Stomach (tissue), 8 donors: ENCODE measurements at regions not wholly inside any gene's neighbourhood (a gene's known extent, or its start where the extent isn't known, plus 50 kb on each side); places are given as distances from the start of the nearest gene placed in this dataset.

Source experiments
- DNase-seq, 2 donors: peaks; one replicate each; pipeline versions ENCODE4 v3.0.0 to v3.0.0-alpha.2; 2013 to 2019
- H3K27ac ChIP-seq, 5 donors: fragments of 200-600 bp in 4 of 5; sonication (generic) in 4 of 5; one replicate each; pipeline ENCODE4 v1.5.1; 2013 to 2019; ENCODE audit warnings: mild to moderate bottlenecking in 1 of 5, moderate library complexity in 1 of 5
- H3K27me3 ChIP-seq, 3 donors: fragments of 200-600 bp; sonication (generic); one replicate each; pipeline ENCODE4 v1.5.1; 2017 to 2019; ENCODE audit warnings: mixed run types in 1 of 3
- H3K36me3 ChIP-seq, 4 donors: fragments of 200-600 bp; sonication (generic); 1 replicate in 3 of 4; 2 replicates in 1 of 4; pipeline ENCODE4 v1.5.1; 2016 to 2019
- H3K4me1 ChIP-seq, 4 donors: fragments of 200-600 bp; sonication (generic); one replicate each; pipeline ENCODE4 v1.5.1; 2016 to 2019
- H3K4me3 ChIP-seq, 4 donors: fragments of 200-600 bp; sonication (generic) in 3 of 4; one replicate each; pipeline ENCODE4 v1.5.1; 2016 to 2019; ENCODE audit warnings: mild to moderate bottlenecking in 1 of 4
- H3K9me3 ChIP-seq, 4 donors: fragments of 200-600 bp; sonication (generic); one replicate each; pipeline ENCODE4 v1.5.1; 2016 to 2019
- EP300 ChIP-seq: sonication (generic); formaldehyde crosslinking; IDR thresholded peaks from one replicate; pipeline ENCODE4 v1.6.1; 2017; ENCODE audit warnings: antibody characterized with exemption
- POLR2A ChIP-seq, 4 donors: fragments of 450-650 bp; IDR thresholded peaks; one replicate each; pipeline ENCODE4 v1.6.1; 2016; ENCODE audit warnings: antibody characterized with exemption in 4 of 4, control low read depth in 2 of 4, mild to moderate bottlenecking in 1 of 4, moderate library complexity in 1 of 4
- POLR2AphosphoS5 ChIP-seq, 3 donors: sonication (generic); formaldehyde crosslinking; IDR thresholded peaks; one replicate each; pipeline ENCODE4 v1.6.1; 2016; ENCODE audit warnings: antibody characterized with exemption in 3 of 3
- WGBS, 5 donors: extraction: QIAGEN DNeasy Blood & Tissue Kit in 3 of 5; methylation state at CpG; one replicate each; pipeline versions ENCODE4 v1.1.5 to v1.1.7; 2013 to 2018; 5-methylcytosine and 5-hydroxymethylcytosine counted together
- intact Hi-C: fragments of 100-400 bp; cut with DNase I; formaldehyde crosslinking; loops from one replicate; pipeline ENCODE4 v1.15.1; 2023; ENCODE audit warnings: low total_unique reads
- TF ChIP-seq, protein P1 (sequence below), 7 experiments: fragments of 450-650 bp in 4 of 7; fragments of 200-600 bp in 3 of 7; sonication (generic) in 3 of 7; IDR thresholded peaks; one replicate each; pipeline ENCODE4 v1.5.1; 2016 to 2019; ENCODE audit warnings: antibody characterized with exemption in 7 of 7, control low read depth in 2 of 7, mild to moderate bottlenecking in 1 of 7
- donor health status: healthy with polysubstance abuse.
- donor health status: Bipolar disorder and iron deficiency.
- donor health status: healthy.

DNA sequence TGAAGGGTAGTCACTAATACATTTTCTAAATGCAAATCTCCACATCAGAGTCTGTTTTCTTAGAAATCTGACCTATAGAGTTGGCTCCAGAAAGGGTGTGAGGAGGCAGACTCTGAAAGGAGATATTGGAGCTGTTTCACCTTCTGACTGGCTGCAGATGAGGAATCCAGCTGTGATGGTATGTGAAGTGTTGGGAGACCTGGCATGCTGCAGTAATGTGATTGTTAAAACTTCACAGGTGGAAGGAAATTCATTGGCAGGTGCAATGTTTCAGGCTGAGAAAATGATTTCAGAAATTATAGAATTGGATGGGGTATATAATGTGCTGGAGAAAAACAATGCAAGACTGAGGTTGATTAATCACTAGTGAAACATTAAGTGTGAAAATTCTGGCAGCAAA lies 1134.0 kb upstream of the LRRN3 start:
- Histone ChIP-seq H3K4me3 (no peak overlapping the region), H3K36me3 (no peaks in the 10 kb centered on the region), H3K27ac (no peak overlapping the region), H3K27me3 (no peaks in the 10 kb centered on the region), H3K4me1 (no peaks in the 10 kb centered on the region), H3K9me3 (no peaks in the 10 kb centered on the region)
- no peak for TF ChIP-seq EP300
- TF ChIP-seq, protein P1, sequence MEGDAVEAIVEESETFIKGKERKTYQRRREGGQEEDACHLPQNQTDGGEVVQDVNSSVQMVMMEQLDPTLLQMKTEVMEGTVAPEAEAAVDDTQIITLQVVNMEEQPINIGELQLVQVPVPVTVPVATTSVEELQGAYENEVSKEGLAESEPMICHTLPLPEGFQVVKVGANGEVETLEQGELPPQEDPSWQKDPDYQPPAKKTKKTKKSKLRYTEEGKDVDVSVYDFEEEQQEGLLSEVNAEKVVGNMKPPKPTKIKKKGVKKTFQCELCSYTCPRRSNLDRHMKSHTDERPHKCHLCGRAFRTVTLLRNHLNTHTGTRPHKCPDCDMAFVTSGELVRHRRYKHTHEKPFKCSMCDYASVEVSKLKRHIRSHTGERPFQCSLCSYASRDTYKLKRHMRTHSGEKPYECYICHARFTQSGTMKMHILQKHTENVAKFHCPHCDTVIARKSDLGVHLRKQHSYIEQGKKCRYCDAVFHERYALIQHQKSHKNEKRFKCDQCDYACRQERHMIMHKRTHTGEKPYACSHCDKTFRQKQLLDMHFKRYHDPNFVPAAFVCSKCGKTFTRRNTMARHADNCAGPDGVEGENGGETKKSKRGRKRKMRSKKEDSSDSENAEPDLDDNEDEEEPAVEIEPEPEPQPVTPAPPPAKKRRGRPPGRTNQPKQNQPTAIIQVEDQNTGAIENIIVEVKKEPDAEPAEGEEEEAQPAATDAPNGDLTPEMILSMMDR (IDR thresholded peaks at IDR 0.05) = no peak
- no peak for TF ChIP-seq POLR2A (IDR thresholded peaks at IDR 0.05)
- TF ChIP-seq POLR2AphosphoS5 (IDR thresholded peaks at IDR 0.05) = no peak
- intact Hi-C loops = no loop called here
- no peak for DNase-seq

DNA sequence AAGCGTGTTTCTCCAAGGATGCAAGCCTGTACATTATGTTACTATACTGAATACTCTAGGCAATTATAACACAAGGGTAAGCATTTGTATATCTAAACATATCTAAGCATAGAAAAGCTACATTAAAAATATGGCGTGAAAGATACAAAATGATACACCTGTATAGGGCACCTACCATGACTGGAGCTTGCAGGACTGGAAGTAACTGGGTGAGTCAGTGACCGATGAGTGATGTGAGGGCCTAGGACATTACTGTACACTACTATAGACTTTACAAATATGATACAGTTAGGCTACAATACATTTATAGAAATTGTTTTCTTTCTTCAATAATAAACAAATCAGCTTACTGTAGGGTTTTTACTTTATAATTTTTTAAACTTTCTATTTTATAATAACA lies 1127.2 kb upstream of the LRRN3 start:
- DNase-seq = no peak
- TF ChIP-seq POLR2A (IDR thresholded peaks at IDR 0.05) (no peak), EP300 (no peak), POLR2AphosphoS5 (IDR thresholded peaks at IDR 0.05) (no peak)
- TF ChIP-seq, protein P1 (IDR thresholded peaks at IDR 0.05) = no peak
- Histone ChIP-seq H3K27ac (no peak overlapping the region), H3K4me3 (no peak overlapping the region), H3K36me3 (no peaks in the 10 kb centered on the region), H3K9me3 (no peaks in the 10 kb centered on the region), H3K4me1 (no peaks in the 10 kb centered on the region), H3K27me3 (no peaks in the 10 kb centered on the region)
- WGBS, 5 donors = 53 to 94% (median 92%) methylated on average over 3 of the region's 3 CpGs
- intact Hi-C loops = no loop called here

DNA sequence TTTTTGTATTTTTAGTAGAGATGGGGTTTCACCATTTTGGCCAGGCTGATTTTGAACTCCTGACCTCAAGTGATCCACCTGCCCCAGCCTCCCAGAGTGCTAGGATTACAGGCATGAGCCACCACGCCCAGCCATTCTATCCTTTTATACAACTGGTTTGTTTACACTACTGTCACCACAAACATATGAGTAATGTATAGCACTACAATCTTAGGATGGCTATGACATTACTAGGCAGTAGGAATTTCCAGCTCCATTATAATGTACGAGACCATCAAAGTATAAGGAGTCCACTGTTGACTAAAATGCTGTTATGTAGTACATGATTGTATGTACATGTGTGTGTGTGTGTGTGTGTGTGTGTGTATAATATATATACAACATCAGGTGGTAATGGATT lies 1126.1 kb upstream of the LRRN3 start:
- H3K27ac ChIP-seq = no peak overlapping the region
- no peak overlapping the region for H3K4me3 ChIP-seq
- no peaks in the 10 kb centered on the region for H3K9me3 ChIP-seq
- TF ChIP-seq EP300 = no peak
- no peak for TF ChIP-seq POLR2A (IDR thresholded peaks at IDR 0.05)
- TF ChIP-seq POLR2AphosphoS5 (IDR thresholded peaks at IDR 0.05) = no peak
- TF ChIP-seq, protein P1 (IDR thresholded peaks at IDR 0.05) = no peak
- no peaks in the 10 kb centered on the region for H3K27me3 ChIP-seq
- 67 to 80% (median 75%) methylated on average over 2 of the region's 2 CpGs for WGBS, 5 donors
- no peaks in the 10 kb centered on the region for H3K36me3 ChIP-seq
- H3K4me1 ChIP-seq = no peaks in the 10 kb centered on the region
- no peak for DNase-seq
- intact Hi-C loops = no loop called here

DNA sequence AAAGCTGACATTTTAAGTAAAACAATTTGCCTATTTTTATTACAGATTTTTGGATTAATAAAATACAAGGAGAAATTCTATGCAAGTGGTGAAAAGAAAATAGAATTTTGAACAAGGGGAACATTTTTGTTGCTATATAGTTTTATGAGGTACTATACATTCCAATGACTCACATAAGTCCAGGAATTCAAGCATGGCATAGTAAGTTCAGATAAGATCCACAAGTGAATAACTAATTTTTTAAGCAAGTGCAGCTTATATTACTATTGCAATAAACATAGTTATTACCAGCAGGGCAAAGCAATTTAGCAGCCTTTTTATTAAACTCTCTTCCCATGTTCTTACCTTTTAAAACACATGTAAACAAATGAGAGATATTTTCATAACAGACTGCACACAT lies 1123.5 kb upstream of the LRRN3 start:
- Histone ChIP-seq H3K4me1 (no peaks in the 10 kb centered on the region), H3K27ac (no peak overlapping the region), H3K27me3 (no peaks in the 10 kb centered on the region), H3K36me3 (no peaks in the 10 kb centered on the region), H3K4me3 (no peak overlapping the region), H3K9me3 (peaks cover 0 to 6% (median 0%) of the 10 kb centered on the region in 4 donors)
- intact Hi-C loops = no loop called here
- TF ChIP-seq EP300 (no peak), POLR2AphosphoS5 (IDR thresholded peaks at IDR 0.05) (no peak), POLR2A (IDR thresholded peaks at IDR 0.05) (no peak)
- TF ChIP-seq, protein P1 (IDR thresholded peaks at IDR 0.05) = no peak
- no peak for DNase-seq

DNA sequence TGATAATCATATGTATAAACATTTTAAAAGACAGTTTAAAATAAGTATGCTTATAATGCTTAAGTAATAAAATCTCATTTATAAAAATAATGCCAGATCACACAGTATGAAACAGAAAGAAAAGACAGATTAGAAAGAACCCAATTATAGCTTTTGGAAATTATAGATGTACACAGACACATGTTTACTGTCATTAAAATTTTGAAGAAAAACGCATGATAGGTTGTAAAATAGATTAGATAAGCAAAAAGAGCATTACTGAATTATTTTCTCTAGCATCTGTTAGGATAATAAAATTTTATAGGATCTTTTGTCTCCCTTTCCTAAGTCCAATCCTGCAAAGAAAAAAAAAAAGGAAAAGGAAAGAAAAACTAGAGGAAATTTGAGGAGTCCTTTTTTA lies 1107.3 kb upstream of the LRRN3 start:
- no peaks in the 10 kb centered on the region for H3K36me3 ChIP-seq
- DNase-seq = no peak
- H3K9me3 ChIP-seq = no peaks in the 10 kb centered on the region
- no peak overlapping the region for H3K4me3 ChIP-seq
- no peaks in the 10 kb centered on the region for H3K4me1 ChIP-seq
- H3K27ac ChIP-seq = no peak overlapping the region
- intact Hi-C loops = no loop called here
- no peaks in the 10 kb centered on the region for H3K27me3 ChIP-seq
- WGBS, 5 donors = 35 to 53% (median 47%) methylated on average over 1 of the region's 1 CpG
- TF ChIP-seq EP300 (no peak), POLR2A (IDR thresholded peaks at IDR 0.05) (no peak), POLR2AphosphoS5 (IDR thresholded peaks at IDR 0.05) (no peak)
- TF ChIP-seq, protein P1 (IDR thresholded peaks at IDR 0.05) = no peak
